GM19351 (cell line): ENCODE measurements at regions not wholly inside any gene's neighbourhood (a gene's known extent, or its start where the extent isn't known, plus 50 kb on each side); places are given as distances from the start of the nearest gene placed in this dataset.
"Not testable (repeated sequence)": the region's sequence is repeated elsewhere in the genome, so short reads cannot be mapped to it uniquely, and the experiment has no call there.

Experiments
- ATAC-seq: cut with Tn5 transposase; IDR thresholded peaks from one replicate; pipeline ENCODE4 v1.9.1; 2021; ENCODE audit warnings: mild to moderate bottlenecking, moderate library complexity; ENCODE audit not compliant: unreplicated experiment

DNA sequence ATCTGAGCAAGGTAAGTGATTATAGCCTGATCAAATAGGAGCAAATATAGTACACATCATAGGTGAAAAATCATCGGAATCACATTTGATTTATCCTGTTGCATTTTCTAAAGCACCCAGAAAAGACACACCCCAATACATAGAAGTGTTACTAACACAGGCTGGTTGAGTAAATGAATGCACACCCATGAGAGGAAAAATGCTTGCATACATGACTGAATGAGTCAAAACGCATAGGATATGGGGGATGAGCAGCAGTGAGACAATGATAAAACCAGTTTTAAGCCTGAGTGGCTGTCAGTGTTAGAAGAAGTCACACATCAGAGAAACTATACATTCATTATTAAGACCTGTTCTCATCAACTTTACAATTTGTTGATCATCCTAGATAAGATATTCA lies 449.6 kb upstream of the CDH20 start:
- ATAC-seq = no peak

DNA sequence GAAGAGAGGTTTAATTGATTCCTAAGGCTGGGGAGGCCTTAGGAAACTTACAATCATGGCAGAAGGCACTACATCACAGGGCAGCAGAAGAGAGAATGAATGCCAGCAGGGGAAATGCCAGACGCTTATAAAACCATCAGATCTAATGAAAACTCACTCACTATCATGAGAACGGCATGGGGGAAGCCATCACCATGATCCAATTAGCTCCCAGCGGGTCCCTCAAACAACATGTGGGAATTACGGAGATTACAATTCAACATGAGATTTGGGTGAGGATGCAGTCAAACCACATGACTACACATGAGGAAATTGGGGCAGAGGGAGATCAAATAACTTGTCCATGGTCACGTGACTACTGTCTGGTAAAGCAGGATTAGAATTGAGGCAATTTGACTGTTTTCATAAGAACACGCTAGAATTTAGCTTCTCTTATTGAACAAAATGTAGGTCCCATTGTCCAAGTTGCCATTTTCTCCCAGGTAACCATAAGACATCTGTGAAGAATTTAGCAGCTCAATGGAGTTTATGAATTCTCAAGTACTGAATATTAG lies 445.1 kb upstream of the CDH20 start:
- ATAC-seq = no peak

DNA sequence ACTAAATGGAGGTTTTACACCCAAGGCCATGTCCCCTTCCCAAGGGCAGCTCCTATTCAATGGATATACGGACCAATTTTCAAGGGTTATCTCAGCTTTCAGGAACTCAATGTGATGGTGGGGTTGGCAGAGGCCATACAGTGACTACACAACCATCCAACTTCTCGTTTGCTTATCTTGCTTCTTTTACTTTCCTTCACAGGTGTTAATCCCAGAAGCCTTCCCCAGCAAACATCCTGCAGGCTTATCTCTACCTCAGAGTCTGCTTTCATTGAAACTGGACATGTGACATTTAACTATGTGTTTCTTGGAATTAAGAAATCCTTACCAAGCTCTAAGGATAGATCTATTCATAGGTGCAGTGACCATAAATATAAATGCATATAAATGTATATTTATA lies 443.8 kb upstream of the CDH20 start:
- ATAC-seq = no peak

DNA sequence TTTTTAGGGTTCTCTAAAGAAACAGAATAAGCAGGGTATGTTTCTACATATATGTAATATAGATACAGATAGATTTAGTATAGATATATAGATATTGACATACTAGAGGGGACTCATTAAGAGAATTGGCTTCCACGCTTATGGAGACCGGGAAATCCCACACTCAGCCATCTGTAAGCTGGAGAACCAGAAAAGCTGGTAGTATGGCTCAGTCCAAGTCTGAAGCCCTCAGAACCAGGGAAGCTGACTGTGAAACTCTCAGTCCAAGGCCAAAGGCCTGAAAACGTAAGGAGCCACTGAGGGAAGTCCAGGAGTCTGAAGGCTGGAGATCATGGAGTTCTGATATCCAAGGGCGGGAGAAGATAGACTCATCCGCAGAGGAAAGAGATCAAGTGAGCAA lies 441.3 kb upstream of the CDH20 start:
- no peak for ATAC-seq

DNA sequence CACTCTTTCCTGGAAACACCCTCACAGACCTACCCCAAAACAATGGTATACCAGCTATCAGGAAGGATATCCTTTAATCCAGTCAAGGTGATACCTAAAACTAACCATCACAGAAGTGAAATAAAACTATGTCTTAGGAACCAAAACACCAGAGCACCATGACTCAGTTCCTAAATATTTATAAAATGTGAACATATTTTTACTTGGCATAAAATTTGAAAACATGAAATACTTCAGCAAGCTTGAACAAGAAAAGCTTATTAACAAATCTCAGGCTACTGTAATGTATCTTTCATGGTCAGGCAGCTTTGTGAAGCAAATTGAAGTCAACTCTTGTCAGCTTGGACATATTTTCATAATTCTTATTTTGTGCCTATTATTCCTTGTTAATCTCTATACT lies 440.8 kb upstream of the CDH20 start:
- no peak for ATAC-seq

DNA sequence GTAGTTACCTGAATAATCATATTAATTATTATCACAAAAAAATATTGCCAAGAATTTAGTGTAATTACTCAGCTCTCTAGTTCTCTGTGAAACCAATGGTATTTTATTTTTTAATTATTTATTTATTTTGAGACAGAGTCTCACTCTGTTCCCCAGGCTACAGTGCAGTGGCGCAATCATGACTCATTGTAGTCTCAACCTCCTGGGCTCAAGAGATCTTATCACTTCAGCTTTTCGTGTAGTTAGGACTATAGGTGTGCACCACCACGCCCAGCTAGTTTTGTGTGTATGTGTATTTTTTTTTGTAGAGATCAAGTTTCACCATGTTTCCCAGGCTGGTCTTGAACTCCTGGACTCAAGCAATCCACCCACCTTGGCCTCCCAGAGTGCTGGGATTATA lies 440.4 kb upstream of the CDH20 start:
- ATAC-seq = no peak

DNA sequence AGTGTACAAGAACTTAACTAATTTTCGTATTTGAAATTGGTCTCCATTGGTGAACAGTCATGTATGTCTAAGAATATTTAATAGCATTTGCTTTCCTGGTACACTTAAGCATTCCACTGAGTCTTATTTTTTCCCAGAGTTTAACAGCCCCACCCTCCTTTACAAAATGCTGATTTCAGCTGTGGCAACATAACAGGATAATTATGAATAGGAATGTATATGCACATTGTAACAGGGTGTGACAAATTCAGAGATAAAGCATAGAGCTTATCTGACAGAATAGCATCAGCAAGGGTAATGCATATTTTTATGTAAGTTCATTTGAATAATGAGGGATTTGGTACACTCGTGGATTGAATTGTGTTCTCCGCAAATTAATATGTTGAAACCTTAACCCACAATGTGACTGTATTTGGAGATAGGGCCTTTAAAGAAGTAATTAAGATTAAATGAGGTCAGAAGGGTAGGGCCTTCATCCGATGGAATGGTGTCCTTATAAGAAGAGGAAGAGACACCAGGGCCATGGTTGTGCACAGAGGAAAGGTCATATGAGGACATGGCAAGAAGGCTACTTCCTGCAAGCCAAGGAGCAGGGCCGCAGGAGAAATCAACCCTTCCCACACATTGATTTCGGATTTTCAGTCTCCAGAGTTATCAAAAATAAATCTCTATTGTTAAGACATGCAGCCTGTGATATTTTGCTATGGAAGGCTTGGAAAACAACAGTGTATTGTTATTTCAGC lies 439.7 kb upstream of the CDH20 start:
- ATAC-seq = no peak

DNA sequence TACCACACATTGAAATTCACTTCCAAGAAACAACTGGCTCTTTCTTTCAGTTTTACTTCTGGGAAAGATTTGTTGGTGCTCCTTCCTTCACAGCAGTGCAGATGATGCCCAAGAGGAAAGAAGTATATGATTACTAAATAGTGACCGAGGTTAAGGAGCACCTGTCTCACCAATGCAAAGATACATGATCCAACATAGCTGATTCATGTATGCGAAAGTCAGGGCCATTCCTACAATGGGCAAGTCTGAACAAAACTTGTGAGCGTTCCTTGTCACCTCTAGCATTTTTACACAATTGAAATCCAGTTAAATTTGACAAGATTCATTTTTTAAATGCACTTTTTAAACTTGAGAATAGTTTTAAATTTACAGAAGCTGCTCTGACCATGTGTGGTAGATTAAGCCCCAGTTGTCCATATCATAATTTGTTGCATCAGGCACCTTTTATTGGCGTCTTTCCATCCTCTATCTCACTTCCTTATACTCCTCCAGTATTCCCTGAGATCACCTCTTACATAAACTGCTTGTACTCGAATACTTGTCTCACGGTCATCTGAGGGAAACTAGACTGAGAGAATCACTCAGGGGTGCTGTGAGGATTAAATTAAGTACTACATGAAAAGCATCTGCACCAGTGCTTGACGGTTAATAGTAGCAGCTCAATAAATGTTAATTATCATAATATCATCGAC lies 438.8 kb upstream of the CDH20 start:
- ATAC-seq = no peak

DNA sequence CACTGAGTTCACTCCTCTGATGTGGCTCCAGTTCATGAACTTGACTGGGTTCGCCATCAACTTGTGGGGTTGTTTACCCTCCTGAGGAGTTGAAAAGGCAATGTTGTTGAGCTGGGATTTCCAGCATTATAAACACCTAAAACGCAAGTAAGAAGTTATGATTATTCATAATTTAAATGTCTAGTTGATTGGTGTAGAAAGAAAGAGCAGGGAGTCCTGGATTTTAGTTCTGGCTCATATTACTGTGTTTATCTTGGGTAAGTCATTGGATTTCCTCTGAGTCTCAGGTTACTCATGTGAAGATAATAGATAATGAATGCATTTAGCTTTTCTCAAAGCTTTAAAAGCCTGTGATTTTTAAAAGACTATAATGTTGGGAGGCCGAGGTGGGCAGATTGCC lies 438.0 kb upstream of the CDH20 start:
- ATAC-seq = no peak

DNA sequence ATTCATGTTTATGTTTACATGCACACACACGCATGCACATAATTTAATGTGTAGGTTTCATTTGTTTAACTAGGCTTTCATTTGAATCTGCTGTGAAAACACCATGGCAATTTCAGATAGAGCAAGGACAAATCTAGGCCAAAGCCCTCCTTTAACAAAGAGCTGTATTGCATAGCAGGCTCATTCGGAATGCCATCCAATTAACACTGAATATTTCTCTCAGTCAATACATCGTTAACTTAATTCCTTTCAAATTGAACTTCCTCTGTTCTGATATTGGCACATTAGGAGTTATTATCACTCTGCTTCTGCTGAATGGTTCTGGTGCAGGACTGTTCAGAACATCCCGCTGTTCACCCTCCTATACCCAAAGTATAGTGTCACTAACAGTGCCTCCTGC lies 435.1 kb upstream of the CDH20 start:
- no peak for ATAC-seq

DNA sequence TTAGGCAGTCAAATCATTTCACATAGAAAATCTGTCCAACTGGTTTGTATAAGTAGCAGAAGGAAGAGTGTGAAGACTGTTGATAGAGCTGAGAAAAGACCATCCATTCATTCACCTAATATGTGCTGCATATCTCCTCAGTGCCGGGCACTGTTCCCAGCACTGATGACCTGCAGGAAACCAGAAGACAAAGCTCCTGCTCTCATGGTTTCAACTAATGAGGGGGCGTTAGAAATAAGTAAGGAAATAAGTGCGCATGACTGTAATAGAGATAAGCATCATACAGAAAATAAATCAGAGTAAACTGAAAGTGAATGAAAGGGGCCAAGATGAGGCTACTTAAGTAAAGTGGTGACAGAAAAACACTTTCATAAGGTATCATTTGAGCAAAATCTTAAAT lies 427.5 kb upstream of the CDH20 start:
- no peak for ATAC-seq

DNA sequence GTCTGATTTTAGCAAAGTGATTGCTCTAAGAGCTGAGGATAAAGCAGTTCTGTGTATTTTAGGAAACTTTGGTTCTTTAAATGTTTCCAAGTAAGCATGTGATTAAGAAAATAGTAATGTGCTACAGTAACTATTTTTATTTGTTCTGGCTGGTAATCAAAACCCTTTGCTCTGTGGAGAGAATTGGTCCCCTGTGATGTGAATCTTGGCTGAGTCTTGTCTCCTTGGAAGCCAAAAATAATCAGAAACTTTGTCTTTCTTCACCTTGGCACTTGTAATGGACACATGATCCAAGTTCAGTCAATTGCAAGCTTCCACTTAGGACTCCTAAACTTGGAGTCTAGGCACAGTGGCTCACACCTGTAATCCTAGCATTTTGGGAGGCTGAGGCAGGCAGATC lies 422.7 kb upstream of the CDH20 start:
- ATAC-seq = no peak

DNA sequence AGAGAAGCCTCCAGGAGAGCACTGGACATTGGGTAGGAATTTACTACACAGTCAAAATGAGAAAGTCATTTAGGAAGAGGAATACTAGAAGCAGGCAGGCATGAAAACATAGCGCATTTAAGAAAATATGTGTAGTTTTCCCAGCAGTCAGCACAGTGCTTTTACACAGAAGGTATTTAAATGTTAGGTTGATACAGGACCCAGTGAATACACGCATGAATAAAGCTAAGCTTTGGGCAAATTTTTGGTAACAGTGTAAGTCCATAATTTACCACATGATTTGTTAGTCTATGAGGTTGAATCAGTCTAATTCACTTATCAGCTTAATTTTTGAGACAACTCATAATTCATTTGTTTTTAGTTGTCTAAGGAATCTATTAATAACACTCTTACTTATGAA lies 421.7 kb upstream of the CDH20 start:
- ATAC-seq = no peak

DNA sequence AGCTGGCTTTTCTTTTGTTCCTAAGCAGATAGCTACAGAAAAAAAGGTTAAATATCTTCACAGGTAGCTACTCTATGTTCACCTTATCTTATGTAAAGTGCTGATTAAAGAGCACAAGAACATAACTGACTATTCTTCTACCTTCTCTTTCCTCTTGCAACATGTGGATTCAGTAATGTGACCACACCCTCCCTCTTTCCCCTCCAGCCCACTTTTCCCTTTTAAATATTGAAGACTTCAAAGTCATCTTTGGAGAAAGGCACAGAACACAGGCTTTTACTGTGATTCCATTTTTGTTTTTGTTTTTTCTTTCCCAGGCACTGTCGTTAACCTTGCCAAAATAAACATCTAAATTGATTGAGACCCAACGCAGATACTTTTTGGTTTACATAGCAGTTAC lies 418.1 kb upstream of the CDH20 start:
- no peak for ATAC-seq

DNA sequence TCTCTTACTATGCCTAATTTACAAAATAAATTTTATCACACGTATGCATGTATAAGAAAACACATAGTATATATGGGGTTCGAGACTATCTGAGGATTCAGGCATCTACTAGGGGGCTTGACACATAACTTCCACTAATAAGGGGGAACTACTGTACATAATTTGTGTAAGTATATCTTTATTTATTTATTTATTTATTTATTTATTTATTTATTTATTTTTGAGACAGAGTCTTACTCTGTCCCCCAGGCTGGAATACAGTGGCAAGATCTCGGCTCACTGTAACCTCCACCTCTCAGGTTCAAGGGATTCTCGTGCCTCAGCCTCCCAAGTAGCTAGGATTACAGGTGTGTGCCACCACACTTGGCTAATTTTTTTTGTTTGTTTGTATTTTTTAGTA lies 414.4 kb upstream of the CDH20 start:
- not testable (repeated sequence) for ATAC-seq

DNA sequence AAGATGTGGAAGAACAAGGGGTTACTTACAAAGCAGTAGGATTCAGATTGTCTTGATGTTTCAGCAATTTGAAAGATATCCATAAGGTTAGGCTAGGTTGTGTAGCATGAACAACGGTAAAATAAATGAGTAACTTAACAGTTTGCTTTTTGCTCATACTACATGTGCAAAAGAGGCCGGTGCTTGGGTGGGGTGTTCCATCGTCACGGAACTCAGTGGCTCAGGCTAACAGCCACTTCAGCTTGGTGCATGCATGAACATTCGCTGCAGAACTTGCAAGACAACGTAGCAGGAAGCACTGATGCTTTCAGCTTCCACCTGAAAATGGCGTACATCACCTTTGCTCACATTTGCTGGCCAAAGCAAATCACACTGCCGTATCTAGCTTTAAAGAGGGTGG lies 407.3 kb upstream of the CDH20 start:
- no peak for ATAC-seq

DNA sequence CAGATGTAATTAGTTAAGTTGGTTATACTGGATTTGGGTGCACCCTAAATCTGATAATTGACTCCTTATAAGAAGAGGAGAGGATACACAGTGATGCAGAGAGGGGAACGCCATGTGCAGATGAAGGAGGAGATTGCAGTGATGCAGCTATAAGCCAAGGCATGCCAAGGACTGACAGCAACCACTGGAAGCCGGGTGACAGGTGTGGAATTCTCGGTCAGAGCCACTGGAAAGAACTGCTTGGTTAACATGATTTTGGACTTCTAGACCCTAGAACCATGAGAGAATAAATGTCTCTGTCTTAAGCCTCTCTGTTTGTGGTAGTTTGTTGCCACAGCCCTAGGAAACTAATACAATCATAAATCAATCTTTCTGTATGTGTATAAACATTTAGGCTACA lies 403.3 kb upstream of the CDH20 start:
- no peak for ATAC-seq

DNA sequence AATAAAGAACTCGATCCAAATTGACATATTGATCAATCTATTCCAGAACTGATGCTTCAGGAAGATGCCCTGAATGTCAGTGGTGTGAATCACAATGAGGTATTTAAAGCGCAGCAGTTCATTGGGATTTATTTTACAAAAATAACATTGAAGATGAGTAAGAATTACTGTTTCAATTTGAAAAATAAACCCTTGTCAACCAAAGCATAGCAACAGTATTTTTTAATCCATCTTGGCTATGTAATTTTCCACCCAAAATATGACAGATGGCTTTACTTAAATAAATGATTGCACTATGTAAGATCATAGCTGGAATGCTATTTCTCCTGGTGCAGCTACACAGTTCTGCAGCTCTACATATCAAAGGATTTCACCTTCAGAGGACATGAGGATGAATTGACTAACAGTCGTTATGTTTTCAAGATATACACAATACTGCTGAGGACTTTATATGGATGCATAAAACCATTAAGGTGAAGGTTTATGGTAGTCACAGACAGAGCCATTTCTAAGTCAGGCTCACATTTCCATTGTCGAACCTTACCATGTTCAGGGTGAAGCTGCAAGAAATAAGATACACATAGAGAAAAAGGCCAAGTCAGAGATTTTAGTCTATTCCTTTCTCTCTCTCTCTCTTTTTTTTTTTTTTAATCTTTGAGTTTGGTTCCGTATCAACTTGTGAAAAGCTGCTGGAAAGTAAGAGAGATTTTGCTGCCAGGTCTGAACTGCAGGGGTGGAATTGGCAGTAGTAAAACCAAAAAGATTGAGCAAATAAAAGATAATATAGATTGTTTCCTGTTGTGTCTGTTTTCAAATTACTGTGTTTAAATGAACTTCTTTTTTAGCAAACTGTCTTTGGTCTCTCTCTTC lies 398.0 kb upstream of the CDH20 start:
- no peak for ATAC-seq

DNA sequence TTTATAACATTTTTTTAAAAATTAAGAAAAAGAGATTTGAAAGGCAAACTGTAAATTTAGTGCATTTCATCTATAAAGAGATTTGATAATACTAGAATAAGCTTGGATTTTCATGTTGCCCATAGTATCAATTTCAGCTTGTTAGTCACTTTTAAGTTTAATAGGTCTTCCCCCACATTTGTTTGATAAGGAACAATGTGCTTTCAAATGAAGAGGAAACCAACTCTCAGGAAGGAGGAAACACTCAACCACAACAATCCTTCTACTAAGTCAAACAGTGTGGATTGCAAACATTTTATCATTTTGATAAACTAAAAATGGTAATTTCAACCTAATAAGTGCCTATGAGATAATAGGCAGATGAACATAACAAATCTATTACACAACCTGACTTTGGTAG lies 397.1 kb upstream of the CDH20 start:
- no peak for ATAC-seq

DNA sequence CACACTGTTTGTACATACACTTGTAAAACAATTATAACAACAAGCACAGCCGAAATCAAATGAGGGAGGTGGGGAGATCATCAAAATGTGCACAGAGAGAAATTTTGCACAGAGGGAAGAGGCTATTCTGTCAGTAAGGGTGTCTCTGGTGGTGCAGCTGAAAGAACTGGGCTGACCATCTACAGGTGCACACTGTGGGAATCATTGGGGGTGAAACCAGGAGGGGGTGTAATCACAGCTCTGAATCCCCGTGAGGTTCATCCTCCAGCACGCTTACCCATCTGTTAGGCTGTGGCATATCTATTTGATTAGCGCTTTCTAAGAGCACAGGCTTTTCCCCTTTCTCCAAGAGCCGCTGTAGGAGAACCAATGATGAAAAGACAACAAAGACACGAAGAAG lies 389.9 kb upstream of the CDH20 start:
- no peak for ATAC-seq

DNA sequence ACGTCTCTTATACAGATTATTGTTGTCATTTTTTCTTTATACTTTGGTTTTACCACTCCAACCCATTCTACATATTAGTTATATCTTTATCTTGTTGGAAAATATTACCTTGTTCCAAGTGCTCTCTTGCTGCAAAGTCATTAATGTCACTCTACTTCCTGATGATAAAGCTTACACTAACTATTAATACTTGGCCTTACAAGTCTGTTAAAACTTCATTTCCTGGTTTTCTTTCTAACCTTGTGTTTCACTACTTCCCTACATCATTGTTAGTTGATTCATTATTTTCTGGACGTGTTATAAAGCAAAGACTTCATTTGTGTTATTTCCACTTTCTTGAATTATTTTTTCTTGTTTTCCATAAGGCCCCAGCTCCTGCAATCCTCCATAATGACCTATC lies 382.6 kb upstream of the CDH20 start:
- ATAC-seq = no peak

DNA sequence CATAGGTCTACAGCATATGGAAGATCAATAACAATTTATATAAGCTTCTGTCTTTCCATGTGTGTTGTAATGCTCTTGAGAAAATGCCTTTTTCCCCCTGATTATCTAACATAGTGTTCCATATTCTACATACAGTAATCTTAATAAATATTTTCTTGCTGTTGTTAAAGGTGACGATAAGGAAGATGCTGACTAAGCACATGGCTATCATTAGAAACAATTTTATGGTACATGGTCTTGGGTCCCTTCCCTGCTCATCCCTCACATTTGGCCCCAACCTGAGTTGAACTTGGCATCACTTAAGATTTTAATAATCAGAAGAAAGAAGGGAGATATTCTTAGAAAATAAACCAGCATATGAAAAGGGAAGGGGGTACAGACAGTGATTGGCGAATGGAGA lies 382.1 kb upstream of the CDH20 start:
- ATAC-seq = no peak
